Right lobe of liver (tissue), 6 donors: ENCODE measurements at regions not wholly inside any gene's neighbourhood (a gene's known extent, or its start where the extent isn't known, plus 50 kb on each side); places are given as distances from the start of the nearest gene placed in this dataset.

Experiments used
- ATAC-seq, 4 donors: fragments of 200-7000 bp; cut with Tn5 transposase; one replicate each; pipeline ENCODE4 v1.9.1; 2020; ENCODE audit warnings: mild to moderate bottlenecking in 4 of 4, moderate library complexity in 4 of 4
- DNase-seq, 3 donors: peaks; one replicate each; pipeline ENCODE4 v3.0.0-alpha.2; 2020
- H3K27ac ChIP-seq, 3 donors: fragments of 200-600 bp; one replicate each; pipeline ENCODE4 v1.8.0; 2022
- H3K27me3 ChIP-seq, 2 donors: fragments of 200-600 bp; one replicate each; pipeline ENCODE4 v1.8.0; 2022
- H3K36me3 ChIP-seq, 4 donors: fragments of 200-600 bp; sonication (generic) in 1 of 4; one replicate each; pipeline versions ENCODE4 v1.5.1 to v1.8.0; 2017 to 2022; ENCODE audit warnings: control low read depth in 1 of 4
- H3K4me1 ChIP-seq, 4 donors: fragments of 200-600 bp; sonication (generic) in 1 of 4; one replicate each; pipeline versions ENCODE4 v1.5.1 to v1.8.0; 2017 to 2022; ENCODE audit warnings: control low read depth in 1 of 4
- H3K4me3 ChIP-seq, 3 donors: fragments of 200-600 bp; one replicate each; pipeline ENCODE4 v1.8.0; 2022
- H3K9me3 ChIP-seq, 4 donors: fragments of 200-600 bp; sonication (generic) in 1 of 4; one replicate each; pipeline versions ENCODE4 v1.5.1 to v1.8.0; 2017 to 2022; ENCODE audit warnings: control low read depth in 1 of 4
- CTCF ChIP-seq, 4 donors: fragments of 200-600 bp in 3 of 4; fragments of 450-650 bp in 1 of 4; IDR thresholded peaks; one replicate each; pipeline versions ENCODE4 v1.5.1 to v1.8.0; 2016 to 2022; ENCODE audit warnings: antibody characterized with exemption in 4 of 4, mild to moderate bottlenecking in 2 of 4
- POLR2A ChIP-seq: fragments of 450-650 bp; IDR thresholded peaks from one replicate; pipeline ENCODE4 v1.6.1; 2017; ENCODE audit warnings: antibody characterized with exemption, mild to moderate bottlenecking
- WGBS: methylation state at CpG from one replicate; pipeline ENCODE4 v1.1.6; 2018; ENCODE audit warnings: low coverage, low lambda C conversion rate; ENCODE audit not compliant: insufficient coverage; ENCODE audit errors: missing lambda C conversion rate; 5-methylcytosine and 5-hydroxymethylcytosine counted together
- intact Hi-C, 2 donors: fragments of 100-400 bp; cut with DNase I; formaldehyde crosslinking; loops; one replicate each; pipeline versions ENCODE4 v1.11.2 to v1.14.1; 2022
- donor health status: DM: no; HTN: yes; CAD: no.
- donor health status: DM: no; HTN: no; CAD: no.
- donor health status: DM: no; HTN: no; CAD: no.
- donor health status: DM: no; HTN: yes; CAD: no.
- donor health status: DM: no; HTN: yes; CAD: no.

DNA sequence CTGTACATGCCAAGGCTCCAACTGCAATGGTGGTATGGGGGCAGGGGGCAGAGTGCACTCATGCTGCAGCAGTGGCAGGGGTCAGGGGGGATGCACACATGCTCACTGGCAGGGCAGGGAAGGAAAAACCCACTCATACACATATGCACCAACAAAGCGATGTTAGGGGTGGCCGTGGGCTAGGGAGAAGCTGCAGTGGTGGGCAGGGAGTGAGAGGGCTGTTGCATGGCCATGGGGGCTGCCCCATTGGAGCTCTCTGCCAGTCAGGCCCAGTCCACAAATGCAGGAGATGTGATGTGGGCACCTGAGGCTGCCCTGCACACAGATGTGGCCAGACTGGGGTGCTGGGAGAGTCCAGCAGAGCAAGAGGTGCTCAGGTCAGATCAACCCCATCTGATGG is 238.1 kb upstream of the NXPH2 start:
- Histone ChIP-seq H3K4me3 (no peak overlapping the region), H3K27me3 (no peaks in the 10 kb centered on the region), H3K27ac (no peak overlapping the region), H3K9me3 (no peaks in the 10 kb centered on the region), H3K4me1 (no peaks in the 10 kb centered on the region), H3K36me3 (no peaks in the 10 kb centered on the region)
- no peak for TF ChIP-seq POLR2A
- TF ChIP-seq CTCF (IDR thresholded peaks at IDR 0.05) = no peak
- no CpG with 5 or more reads among the region's 2 CpGs for WGBS
- peak in 1 of 4 donors; percentile 20 for ATAC-seq
- intact Hi-C loops = no loop called here
- no peak for DNase-seq

GRCh38 chr2:139007130-139007529 is 226.9 kb upstream of the NXPH2 start:
- H3K4me3 ChIP-seq = no peak overlapping the region
- H3K27me3 ChIP-seq = no peaks in the 10 kb centered on the region
- no peak for DNase-seq
- no peaks in the 10 kb centered on the region for H3K36me3 ChIP-seq
- no peaks in the 10 kb centered on the region for H3K4me1 ChIP-seq
- H3K9me3 ChIP-seq = no peaks in the 10 kb centered on the region
- intact Hi-C loops = no loop called here
- TF ChIP-seq CTCF (IDR thresholded peaks at IDR 0.05) (no peak), POLR2A (no peak)
- ATAC-seq = no peak
- H3K27ac ChIP-seq = no peak overlapping the region

GRCh38 chr2:139000131-139000785 is 220.1 kb upstream of the NXPH2 start:
- no peak for DNase-seq
- no peak for TF ChIP-seq POLR2A
- H3K4me3 ChIP-seq = no peak overlapping the region
- ATAC-seq = no peak
- 34% methylated on average over 6 of the region's 6 CpGs for WGBS
- no peaks in the 10 kb centered on the region for H3K36me3 ChIP-seq
- H3K9me3 ChIP-seq = no peaks in the 10 kb centered on the region
- no peaks in the 10 kb centered on the region for H3K27me3 ChIP-seq
- no peaks in the 10 kb centered on the region for H3K4me1 ChIP-seq
- intact Hi-C loops = no loop called here
- no peak overlapping the region for H3K27ac ChIP-seq

DNA sequence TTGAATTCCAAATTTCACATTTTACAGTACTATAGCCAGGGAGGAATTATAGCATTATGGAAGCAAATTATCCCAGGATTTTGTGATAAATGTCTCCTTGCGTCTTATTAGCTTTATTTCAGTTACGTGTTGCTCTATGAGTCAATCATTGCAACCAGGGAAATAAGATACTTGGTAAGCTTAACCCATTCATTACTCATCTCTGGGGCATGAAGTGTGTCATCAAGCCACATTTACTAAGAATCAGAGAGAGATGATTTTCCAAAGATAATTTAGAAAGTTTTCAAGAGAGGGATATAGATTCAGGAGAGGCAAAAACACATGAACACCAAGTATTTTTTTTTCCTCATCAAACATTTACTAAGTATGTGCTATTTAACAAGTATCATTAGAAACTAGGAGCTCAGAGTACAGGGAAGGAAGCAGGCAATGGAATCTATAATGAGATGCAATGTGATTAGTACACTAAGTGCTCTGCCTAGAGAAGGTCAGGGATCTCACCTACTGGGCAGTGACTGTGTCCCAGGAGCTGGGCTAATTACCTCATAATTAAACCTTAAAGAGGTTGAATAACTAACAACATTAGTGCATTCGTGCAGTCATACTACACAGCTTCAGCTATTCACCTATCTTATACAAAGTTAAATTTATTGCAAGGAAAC is 217.8 kb upstream of the NXPH2 start:
- intact Hi-C loops = no loop called here
- Histone ChIP-seq H3K9me3 (no peaks in the 10 kb centered on the region), H3K27ac (no peak overlapping the region), H3K4me1 (no peaks in the 10 kb centered on the region), H3K36me3 (no peaks in the 10 kb centered on the region), H3K4me3 (no peak overlapping the region), H3K27me3 (no peaks in the 10 kb centered on the region)
- WGBS = 42% methylated on average over 3 of the region's 3 CpGs
- TF ChIP-seq POLR2A (no peak), CTCF (IDR thresholded peaks at IDR 0.05) (no peak)
- DNase-seq (no peak), ATAC-seq (no peak)

DNA sequence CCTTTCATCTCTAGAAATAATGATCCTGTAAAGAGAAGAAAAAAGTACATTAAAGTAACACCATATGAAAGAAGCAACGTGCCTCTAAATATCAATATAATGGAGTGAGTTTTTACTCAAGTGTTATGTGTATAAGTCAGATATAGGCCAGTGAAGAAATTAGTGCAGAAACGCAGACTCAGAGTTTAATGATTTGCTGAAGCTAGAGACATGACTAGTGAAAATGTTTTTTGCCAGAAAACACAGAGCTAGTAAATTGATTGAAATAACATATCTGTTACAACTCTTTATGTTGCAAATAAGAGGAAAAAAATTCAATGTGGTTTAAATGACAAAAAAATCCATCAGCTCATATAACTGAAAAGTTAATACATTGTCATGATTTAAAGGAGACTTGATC is 217.2 kb upstream of the NXPH2 start:
- no peak for ATAC-seq
- no peak overlapping the region for H3K27ac ChIP-seq
- no peaks in the 10 kb centered on the region for H3K27me3 ChIP-seq
- intact Hi-C loops = no loop called here
- WGBS = 50% methylated on average over 2 of the region's 2 CpGs
- H3K36me3 ChIP-seq = no peaks in the 10 kb centered on the region
- no peak for DNase-seq
- no peaks in the 10 kb centered on the region for H3K4me1 ChIP-seq
- no peak overlapping the region for H3K4me3 ChIP-seq
- no peaks in the 10 kb centered on the region for H3K9me3 ChIP-seq
- TF ChIP-seq POLR2A = no peak
- no peak for TF ChIP-seq CTCF (IDR thresholded peaks at IDR 0.05)
